Epithelial cell of prostate (primary cell): ENCODE measurements at regions not wholly inside any gene's neighbourhood (a gene's known extent, or its start where the extent isn't known, plus 50 kb on each side); places are given as distances from the start of the nearest gene placed in this dataset.
"Not testable (repeated sequence)": the region's sequence is repeated elsewhere in the genome, so short reads cannot be mapped to it uniquely, and the experiment has no call there.

Experiments used
- DNase-seq: peaks from one replicate; pipeline ENCODE4 v3.0.0-alpha.2; 2011; ENCODE audit warnings: low read depth, low spot score
- H3K27ac ChIP-seq: fragments of 450-650 bp; 2 replicates; pipeline ENCODE4 v1.5.1; 2017; ENCODE audit warnings: mild to moderate bottlenecking

DNA sequence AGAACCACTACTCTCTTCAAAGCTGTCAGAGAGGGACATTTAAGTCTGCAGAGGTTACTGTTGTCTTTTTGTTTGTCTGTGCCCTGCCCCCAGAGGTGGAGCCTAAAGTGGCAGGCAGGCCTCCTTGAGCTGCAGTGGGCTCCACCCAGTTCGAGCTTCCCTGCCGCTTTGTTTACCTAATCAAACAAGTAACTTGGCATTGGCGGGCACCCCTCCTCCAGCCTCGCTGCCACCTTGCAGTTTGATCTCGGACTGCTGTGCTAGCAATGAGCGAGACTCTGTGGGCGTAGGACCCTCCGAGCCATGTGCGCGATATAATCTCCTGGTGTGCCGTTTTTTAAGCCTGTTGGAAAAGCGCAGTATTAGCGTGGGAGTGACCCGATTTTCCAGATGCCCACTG is 920.7 kb downstream of the REEP3 start:
- not testable (repeated sequence) for H3K27ac ChIP-seq, DNase-seq

DNA sequence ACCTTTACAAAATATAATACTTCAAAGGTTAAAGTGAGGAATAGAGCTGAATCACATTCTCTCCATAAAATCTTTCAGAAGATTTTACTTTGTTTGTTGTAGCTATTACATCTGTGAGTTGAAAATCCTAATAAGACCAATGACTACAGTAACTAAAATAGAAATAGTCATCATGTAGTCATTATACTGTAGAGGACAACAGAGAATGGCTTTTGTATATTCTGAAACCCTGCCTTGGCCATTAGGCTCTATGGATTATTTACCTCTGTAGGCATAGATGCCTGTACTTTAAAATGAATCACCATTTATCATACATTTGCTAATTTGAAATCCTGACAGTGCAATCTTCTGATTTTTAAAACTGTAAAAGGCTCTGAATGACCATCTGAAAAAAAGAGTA is 923.0 kb downstream of the REEP3 start:
- DNase-seq = no peak
- no peak overlapping the region for H3K27ac ChIP-seq

DNA sequence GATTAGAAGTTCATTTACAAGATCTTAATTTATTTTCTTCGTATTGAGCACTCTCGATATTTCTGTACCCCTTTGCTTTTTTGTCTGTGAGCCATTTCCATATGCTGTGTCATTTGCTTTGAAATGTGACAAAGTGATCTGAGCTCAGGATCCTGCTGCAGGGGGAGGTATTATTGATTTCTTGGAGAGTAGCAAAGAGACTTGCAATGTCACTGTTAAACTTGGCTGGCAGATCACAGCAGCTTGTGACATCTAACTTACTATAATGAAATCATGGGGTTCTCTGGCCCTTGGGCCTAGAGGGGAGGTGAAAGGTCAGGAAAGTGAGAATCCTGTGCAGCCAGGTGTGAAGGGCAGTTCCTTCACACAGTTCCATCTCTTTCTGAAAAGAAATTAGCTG is 923.4 kb downstream of the REEP3 start:
- H3K27ac ChIP-seq = no peak overlapping the region
- DNase-seq = no peak

DNA sequence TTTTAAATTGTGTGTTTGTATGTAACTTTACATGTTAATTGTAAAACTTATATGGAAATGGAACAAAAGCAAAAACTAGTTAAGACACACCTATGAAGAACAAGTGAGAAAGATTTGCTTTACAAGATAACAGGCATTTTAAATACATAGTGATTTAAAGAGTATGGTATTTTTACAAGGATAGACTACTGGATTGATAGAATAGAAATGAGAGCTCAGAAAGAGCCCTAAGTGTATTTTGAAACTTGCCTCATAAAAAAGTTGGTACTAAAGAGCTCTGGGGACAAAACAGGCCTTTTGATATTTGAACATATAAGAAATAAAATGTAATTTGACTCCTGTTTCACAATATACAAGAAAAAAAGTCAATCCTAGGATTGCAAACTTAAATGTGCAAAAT is 928.4 kb downstream of the REEP3 start:
- H3K27ac ChIP-seq = no peak overlapping the region
- DNase-seq = no peak

DNA sequence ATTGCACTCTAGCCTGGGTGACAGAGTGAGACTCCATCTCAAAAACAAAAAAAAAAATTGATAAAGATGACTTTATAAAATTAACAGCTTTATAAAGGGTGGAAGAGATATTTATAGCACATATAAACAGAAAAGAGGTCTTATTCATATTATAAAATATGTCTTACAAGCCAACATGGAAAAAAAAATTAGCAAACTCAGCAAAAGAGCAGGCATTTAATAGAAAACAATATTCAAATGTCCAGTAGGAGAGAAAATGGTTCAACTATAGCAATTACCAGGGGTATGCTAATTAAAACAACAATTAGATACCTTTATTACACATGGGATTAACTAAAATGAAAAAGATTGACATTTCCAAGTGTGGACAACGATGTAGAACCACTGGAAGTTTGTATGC is 929.1 kb downstream of the REEP3 start:
- no peak for DNase-seq
- H3K27ac ChIP-seq = no peak overlapping the region

DNA sequence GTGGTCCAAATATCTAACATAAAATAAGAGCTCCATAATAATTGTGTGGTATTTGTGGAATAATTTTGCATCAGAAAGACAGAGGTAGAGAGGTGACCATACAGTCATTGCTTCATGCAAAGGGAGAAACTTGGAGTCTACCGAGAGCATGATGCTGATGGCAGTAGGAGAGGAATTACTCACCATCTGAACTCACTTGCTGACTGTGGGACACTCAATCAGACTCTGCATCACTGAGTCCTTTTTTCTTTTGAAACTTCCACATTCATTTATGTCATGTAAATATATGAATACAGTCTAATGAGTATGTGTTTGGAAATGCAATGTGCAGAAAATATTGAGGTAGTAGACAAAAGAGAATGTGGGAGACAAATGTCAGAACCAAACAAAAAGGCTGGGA is 933.8 kb downstream of the REEP3 start:
- no peak for DNase-seq
- H3K27ac ChIP-seq = no peak overlapping the region

DNA sequence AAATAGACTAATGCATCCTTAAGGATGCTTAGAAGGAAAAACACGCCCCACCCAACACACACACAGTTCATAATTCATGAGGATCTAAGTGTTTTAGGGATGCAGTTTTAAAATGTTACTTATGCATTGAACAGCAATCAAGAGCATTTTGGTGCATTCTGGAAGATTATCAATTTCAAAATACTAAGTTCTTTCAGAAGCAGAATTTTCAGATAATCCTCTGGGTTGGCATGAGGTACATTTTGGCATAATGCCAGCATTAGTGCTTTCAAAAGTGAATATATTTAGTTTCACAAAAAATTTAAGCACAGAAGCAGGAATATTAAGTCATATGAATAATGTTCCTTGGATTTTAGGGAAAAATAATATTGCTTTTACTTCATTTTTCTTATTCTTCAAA is 937.1 kb downstream of the REEP3 start:
- no peak overlapping the region for H3K27ac ChIP-seq
- DNase-seq = no peak

DNA sequence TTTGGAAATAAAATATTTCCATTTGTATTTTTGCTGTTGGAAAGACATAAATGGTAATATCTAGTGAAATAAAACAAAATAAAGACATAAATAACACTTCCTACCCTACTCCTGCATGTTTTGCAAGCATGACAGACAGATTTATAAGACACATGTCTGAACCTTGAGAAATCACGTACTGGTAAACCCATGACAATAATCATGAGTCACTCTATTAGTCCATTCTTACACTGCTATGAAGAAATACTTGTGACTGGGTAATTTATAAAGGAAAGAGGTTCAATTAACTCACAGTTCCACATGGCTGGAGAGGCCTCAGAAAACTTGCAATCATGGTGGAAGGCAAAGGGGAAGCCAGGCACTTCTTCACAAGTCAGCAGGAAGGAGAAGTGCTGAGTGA is 942.2 kb downstream of the REEP3 start:
- no peak for DNase-seq

DNA sequence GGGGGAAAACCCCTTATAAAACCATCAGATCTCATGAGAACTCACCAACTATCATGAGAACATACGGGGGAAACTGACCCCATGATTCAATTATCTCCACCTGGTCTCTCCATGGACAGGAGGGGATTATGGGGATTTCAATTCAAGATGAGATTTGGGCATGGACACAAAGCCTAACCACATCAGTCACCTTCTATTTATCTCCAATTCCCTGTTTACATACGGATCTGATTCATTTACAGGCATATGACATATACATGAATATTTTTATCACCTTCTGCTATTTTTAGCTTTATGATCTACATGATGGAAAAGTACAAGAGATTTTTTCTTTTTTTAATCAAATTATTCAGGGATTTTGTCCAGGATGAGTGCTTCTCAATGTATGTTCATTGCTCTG is 944.5 kb downstream of the REEP3 start:
- no peak for DNase-seq
- H3K27ac ChIP-seq = no peak overlapping the region

More for the DNA sequence above, 942.2 kb downstream of the REEP3 start:
- H3K27ac ChIP-seq = no peak overlapping the region

DNA sequence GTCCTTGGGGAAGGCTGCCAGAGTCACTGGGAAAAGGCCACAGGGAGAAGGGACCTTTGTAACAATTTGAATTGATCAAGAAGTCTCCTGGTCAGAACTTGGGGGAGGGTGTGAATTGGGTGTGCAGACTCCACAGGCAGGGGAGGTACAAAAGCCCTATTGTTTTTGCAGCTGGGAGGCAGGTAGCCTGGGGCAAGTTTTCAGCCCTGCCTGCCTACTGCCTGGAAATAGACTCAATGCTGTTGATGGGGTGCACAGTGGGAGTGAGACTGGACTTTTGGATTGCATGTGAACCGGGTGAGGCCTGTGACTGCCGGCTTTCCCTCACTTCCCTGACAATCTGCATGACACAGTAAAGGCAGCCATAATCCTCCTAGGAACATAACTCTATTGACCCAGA is 947.0 kb downstream of the REEP3 start:
- no peak for DNase-seq

DNA sequence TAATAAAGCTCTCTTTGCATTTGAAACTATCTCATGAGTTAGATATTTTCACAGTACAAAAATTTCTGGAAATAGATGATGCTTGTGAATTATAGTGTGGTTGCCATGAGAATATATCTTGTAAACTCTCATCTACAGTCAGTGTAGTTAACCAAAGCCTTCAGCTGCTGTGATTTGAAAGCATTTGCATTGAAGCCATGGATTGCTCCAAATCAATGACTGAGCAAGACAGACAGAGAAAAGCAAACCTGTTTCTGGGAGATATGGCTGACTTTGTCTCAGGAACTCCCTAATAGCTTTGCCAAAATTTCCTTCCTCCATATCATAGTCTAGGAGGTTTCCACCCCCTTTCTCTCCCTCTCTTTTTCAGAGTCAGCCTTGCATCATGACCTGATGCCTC is 955.3 kb downstream of the REEP3 start:
- no peak overlapping the region for H3K27ac ChIP-seq
- no peak for DNase-seq

More for the DNA sequence above, 947.0 kb downstream of the REEP3 start:
- no peak overlapping the region for H3K27ac ChIP-seq

DNA sequence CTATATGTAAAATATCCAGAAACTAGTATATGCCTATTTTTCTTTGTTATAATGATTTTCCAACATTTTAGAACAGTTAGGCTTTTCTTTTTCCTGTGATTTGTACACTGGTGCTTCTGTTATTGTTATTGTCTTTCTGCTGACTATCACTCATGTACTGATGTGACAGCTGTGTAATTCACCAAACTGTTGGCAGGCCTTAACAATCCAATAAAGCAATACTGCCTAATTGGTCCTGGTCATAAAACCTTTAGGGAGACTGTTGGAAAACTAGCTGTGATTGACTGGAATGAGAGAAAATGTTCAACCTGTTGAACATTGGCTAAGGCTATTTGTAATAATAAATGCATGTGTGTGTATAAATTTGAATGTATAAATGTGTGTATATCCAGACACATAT is 956.6 kb downstream of the REEP3 start:
- no peak overlapping the region for H3K27ac ChIP-seq
- DNase-seq = no peak

DNA sequence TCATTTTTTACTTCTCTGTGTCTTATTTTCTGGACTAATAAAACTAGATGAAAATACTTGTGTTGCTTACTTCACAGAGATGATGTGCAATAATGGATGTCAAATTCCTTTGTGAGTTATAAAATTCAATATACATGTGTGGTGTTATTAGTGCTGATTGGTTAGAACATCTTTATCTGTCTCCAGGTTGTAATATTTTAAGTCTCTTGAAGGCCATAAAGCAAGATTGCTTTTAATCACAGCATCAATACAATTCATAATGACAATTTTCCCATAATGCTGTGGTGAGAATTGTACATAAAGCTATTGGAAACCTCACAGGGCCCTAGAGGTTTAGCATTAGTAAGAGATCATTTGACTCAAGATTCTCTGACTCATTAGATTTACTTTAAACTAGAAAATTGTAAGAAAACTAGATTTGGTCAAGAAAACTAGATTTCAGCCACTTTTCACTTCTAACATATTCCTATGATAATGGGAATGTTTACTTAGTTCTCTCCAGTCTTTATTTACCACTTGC is 963.7 kb downstream of the REEP3 start:
- no peak overlapping the region for H3K27ac ChIP-seq
- DNase-seq = no peak

DNA sequence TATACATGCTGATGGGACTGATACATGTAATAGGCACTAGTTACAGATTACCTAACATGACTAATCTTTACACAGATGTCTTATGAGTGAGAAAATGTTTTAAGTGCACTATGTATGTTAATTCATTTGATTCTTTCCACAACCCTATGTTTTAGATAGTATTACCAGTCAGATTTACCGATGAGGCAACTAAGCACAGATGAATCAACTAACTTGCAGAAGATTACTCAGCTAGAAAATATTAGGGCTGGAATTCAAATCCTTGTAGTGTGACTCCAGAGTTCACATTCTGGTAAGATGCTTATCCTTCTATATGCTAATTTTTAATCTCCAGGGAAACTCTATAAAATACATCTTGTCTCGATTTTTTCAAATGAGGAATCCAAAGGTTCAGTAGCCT is 964.9 kb downstream of the REEP3 start:
- DNase-seq = no peak
- H3K27ac ChIP-seq = no peak overlapping the region

DNA sequence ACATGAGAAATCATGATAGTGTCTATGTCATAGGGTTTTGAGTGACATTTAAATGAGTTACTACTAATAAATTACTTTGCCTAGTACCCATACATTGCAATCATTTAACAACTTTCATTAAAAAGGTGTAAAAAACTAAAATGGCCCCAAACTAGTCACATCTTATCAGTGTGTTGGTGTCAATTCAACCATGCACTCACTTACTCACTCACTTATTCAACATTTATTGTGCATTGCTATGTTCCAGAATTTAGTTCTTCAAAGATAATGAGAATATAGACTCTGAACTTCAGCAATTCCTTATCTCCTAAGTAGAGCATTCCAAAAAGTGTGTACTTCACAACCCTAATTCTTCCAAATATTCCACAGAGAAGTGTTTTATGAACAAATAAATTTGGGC is 965.7 kb downstream of the REEP3 start:
- DNase-seq = no peak
- no peak overlapping the region for H3K27ac ChIP-seq

DNA sequence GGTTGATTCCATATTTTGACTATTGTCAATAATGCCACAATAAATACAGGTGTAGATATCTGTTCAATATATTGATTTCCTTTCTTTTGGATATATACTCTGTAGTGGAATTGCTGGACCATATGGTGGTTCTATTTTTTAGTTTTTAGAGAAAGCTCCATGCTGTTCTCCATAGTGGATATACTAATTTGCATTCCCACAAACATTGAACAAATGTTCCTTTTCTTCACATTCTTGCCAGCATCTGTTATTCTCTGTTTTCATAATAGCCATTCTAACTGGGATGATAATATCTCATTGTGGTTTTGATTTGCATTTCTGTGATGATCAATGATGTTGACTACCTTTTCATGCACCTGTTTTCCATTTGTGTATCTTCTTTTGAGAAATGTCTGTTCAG is 973.7 kb downstream of the REEP3 start:
- DNase-seq = no peak
- no peak overlapping the region for H3K27ac ChIP-seq

DNA sequence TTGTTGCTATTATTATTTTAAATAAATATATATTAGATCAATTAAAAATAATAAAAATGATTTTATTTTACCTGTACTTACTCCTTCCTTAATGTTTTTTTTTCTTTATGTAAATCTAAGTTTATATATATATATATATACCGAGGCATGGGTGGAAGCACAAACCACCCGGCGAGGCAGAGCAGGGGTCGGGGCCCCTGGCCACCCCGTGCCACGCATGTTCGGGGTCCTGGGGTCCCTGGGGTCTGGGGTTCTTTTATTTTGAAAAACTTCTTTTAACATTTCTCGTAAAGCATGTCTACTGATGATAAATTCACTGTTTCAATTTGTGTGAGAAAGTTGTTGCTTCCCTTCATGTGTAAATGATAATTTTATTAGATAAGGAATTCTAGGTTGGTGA is 976.1 kb downstream of the REEP3 start:
- no peak for DNase-seq
- H3K27ac ChIP-seq = no peak overlapping the region

DNA sequence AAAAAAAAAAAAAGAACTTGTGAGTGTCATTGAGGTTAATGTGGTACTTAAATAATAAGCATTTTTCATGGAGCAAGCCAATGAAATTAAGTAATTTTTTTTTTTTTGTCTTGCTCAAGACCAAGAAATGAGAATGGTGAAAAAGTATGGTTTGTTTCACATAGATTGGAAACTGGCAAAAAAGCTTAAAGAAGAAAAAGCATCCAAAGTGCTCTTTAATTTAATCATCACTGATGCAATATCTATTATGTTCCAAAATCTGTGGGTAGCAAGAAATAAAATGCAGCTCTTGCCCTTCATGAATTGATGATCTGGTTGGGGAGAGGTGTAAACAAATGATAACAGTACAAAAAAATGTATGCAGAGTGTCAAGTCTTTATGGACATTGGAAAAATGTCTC is 980.6 kb downstream of the REEP3 start:
- no peak for DNase-seq
- no peak overlapping the region for H3K27ac ChIP-seq

DNA sequence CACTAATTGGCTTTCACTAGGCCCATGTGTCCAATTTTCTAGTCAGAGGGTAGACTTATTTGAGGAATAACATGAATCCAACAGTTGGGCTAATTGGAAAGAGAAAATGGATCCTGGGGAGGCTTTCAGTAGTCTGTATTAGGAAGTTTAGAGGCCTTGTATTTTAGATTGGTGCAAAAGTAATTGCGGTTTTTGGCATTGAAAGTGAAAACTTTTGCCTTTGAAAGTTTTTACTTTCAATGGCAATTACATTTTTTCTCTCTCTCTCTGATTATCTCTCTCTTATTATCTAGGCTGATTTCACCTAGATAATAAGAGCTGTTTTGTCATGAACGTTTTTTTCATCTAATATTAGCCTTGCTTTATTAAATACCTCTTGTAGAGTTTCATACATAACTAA is 981.7 kb downstream of the REEP3 start:
- H3K27ac ChIP-seq = no peak overlapping the region
- no peak for DNase-seq

DNA sequence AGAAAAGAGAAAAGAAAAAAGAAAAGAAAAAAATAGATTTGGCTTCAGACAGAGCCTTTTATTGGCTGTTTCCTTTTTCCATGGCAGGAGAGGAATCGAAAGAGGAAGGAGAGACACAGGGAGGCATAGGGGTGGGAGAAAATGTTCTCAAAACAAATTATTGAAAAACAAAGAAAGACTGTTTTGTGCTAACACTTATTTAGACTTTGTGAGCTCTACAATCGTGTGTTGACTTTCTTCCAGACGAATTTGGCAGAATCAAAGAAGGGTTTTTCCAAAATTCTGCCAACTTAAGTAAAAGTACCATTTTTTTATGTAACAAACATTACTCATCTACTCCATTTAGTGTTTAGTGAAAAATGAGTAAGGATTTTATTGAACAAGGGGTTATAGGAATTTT is 982.2 kb downstream of the REEP3 start:
- no peak overlapping the region for H3K27ac ChIP-seq
- no peak for DNase-seq

DNA sequence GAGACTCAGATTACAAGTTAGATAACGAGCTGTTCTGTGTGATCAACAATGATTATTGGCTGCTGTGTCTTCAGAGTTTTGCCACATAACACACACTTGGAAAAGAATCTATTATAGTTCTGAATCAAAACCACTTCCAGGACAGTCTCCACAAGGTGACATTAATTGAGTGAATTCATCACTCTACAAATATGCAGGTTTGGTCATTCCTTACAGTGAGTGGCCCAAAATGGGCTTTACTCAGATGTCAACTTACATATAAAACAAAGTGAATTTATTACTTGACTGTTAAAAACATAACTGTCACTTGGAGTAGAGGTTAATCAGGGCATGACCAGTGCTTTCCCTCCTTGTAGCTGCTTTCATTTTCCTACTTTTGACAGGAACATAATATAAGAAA is 984.3 kb downstream of the REEP3 start:
- no peak overlapping the region for H3K27ac ChIP-seq
- DNase-seq = no peak

DNA sequence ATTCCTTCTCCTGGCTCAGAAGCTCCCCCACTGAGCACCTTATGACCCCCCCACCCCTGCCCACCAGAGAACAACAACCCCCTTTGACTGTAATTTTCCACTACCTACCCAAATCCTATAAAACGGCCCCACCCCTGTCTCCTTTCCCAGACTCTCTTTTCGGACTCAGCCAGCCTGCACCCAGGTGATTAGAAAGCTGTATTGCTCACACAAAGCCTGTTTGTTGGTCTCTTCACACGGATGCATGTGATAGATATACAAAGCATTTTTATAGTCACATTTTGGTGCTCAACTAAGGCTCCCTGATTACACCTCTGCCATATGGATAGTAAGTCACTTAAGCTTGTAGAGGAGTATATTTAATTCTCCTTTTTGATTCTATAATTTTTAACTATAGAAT is 985.8 kb downstream of the REEP3 start:
- DNase-seq = no peak
- H3K27ac ChIP-seq = no peak overlapping the region

DNA sequence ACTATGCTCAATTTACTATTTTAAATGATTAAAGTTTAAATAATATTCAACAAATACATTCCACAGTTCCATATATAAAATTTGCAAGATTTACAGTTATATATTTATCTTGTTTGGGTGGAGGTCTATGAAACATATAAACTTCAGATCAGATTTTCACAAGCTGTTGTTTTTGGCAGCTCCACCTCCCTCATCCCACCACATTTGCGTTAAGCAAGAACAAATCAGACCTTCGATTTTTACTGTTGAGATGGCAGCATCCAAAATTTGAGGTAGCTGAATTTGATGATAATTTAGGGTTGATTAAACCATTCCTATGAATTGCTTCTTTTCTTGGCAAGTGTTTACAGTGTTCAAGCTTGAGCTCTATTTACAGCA is 986.4 kb downstream of the REEP3 start:
- H3K27ac ChIP-seq = no peak overlapping the region
- DNase-seq = no peak
